ENCODE measurements at regions not wholly inside any gene's neighbourhood (a gene's known extent, or its start where the extent isn't known, plus 50 kb on each side); places are given as distances from the start of the nearest gene placed in this dataset.

GRCh38 chr13:110017379-110017778 is 231.0 kb upstream of the IRS2 start:
- no peak for TF ChIP-seq POLR2A (IDR thresholded peaks at IDR 0.05)
- TF ChIP-seq CTCF (IDR thresholded peaks at IDR 0.05) = no peak
- no peak for TF ChIP-seq POLR2AphosphoS5 (IDR thresholded peaks at IDR 0.05)

Measured in transverse colon (tissue), 4 donors.